ENCODE measurements at regions not wholly inside any gene's neighbourhood (a gene's known extent, or its start where the extent isn't known, plus 50 kb on each side); places are given as distances from the start of the nearest gene placed in this dataset.

DNA sequence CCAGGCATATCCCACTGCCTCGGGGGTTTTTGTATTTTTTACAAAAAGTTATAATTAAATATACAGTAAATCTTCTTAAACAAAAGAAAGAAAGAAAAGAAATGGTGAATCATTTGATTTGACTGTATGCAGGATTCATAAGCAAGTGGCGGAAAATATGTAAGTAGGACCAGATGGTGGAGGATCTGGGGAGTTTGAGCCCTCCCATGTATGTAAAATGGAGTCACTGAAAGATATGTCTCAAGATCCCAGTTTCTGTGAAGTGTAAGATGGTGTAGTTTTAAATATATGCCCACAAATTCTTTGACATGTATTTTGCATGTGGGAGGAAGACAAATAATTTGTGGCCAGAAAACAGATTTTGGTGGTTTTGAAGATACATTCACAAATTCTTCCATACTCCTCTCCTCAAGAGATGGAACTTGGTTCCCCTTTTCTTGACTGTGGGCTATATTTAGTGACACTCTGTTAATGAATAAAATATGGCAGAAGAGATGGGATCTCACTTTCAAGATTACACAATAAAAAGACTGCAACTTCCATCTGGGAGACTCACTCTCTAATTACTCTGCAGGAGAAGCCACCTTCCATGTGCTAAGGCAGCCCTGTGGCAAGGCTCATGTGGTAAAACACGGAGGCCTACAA, 133.6 kb upstream of the S100G start:
- no peak for DNase-seq (ENCODE audit: low spot score)
- TF ChIP-seq, protein P1, sequence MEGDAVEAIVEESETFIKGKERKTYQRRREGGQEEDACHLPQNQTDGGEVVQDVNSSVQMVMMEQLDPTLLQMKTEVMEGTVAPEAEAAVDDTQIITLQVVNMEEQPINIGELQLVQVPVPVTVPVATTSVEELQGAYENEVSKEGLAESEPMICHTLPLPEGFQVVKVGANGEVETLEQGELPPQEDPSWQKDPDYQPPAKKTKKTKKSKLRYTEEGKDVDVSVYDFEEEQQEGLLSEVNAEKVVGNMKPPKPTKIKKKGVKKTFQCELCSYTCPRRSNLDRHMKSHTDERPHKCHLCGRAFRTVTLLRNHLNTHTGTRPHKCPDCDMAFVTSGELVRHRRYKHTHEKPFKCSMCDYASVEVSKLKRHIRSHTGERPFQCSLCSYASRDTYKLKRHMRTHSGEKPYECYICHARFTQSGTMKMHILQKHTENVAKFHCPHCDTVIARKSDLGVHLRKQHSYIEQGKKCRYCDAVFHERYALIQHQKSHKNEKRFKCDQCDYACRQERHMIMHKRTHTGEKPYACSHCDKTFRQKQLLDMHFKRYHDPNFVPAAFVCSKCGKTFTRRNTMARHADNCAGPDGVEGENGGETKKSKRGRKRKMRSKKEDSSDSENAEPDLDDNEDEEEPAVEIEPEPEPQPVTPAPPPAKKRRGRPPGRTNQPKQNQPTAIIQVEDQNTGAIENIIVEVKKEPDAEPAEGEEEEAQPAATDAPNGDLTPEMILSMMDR (conservative IDR thresholded peaks at IDR 0.05; ENCODE audit: low read depth): no peak
- ChIA-PET POLR2A (ENCODE audit: low non-redundant PET) (no interaction called here), CTCF (no interaction called here)
- H3K27ac ChIP-seq: no peak overlapping the region

- no peak overlapping the region for H3K27ac ChIP-seq
- TF ChIP-seq, protein P1 (conservative IDR thresholded peaks at IDR 0.05; ENCODE audit: low read depth): no peak
- ChIA-PET POLR2A (ENCODE audit: low non-redundant PET) (no interaction called here), CTCF (interaction anchor here (0.5 kb wide), 1 partner anchor 80 kb away, joined by 5 read pairs; no protein-coding TSS in a partner anchor)
- DNase-seq (ENCODE audit: low spot score): no peak
These were observed 132.8 kb upstream of the S100G start for GRCh38 chrX:16517039-16517605.

- POLR2A ChIA-PET (ENCODE audit: low non-redundant PET): no interaction called here
- no peak for DNase-seq (ENCODE audit: low spot score)
- no peak overlapping the region for H3K27ac ChIP-seq
- TF ChIP-seq, protein P1 (conservative IDR thresholded peaks at IDR 0.05; ENCODE audit: low read depth): no peak
- CTCF ChIA-PET: no interaction called here
These were observed 131.8 kb upstream of the S100G start for GRCh38 chrX:16518131-16518530.

GRCh38 chrX:16524316-16524715, 125.6 kb upstream of the S100G start:
- CTCF ChIA-PET: interaction anchor here (0.7 kb wide), 1 partner anchor 717 kb away, joined by 3 read pairs; no protein-coding TSS in a partner anchor
- TF ChIP-seq, protein P1 (conservative IDR thresholded peaks at IDR 0.05; ENCODE audit: low read depth): no peak
- POLR2A ChIA-PET (ENCODE audit: low non-redundant PET): no interaction called here
- H3K27ac ChIP-seq: no peak overlapping the region
- no peak for DNase-seq (ENCODE audit: low spot score)

DNA sequence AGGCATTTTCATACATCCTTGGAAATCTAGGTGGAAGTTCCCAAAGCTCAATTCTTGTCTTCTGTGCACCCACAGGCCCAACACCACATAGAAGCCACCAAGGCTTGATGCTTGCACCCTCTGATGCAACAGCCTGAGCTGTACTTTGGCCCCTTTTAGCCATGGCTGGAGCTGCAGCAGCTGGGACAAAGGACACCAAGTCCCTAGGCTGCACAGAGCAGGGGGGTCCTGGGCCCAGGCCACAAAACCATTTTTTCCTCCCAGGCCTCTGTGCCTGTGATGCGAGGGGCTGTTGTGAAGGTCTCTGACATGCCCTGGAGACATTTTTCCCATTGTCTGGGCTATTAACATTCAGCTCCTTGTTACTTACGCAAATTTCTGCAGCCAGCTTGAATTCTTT, 124.0 kb upstream of the S100G start:
- CTCF ChIA-PET: interaction anchor here (0.7 kb wide), 1 partner anchor 12 kb away, joined by 3 read pairs; no protein-coding TSS in a partner anchor
- TF ChIP-seq, protein P1 (conservative IDR thresholded peaks at IDR 0.05; ENCODE audit: low read depth): no peak
- POLR2A ChIA-PET (ENCODE audit: low non-redundant PET): no interaction called here

GRCh38 chrX:16528620-16529019, 121.3 kb upstream of the S100G start:
- TF ChIP-seq, protein P1 (conservative IDR thresholded peaks at IDR 0.05; ENCODE audit: low read depth): no peak
- ChIA-PET CTCF (no interaction called here), POLR2A (ENCODE audit: low non-redundant PET) (no interaction called here)
- H3K27ac ChIP-seq: no peak overlapping the region
- DNase-seq (ENCODE audit: low spot score): no peak

More for the DNA sequence above, 124.0 kb upstream of the S100G start:
- DNase-seq (ENCODE audit: low spot score): no peak
- no peak overlapping the region for H3K27ac ChIP-seq
